ENCODE measurements at regions not wholly inside any gene's neighbourhood (a gene's known extent, or its start where the extent isn't known, plus 50 kb on each side); places are given as distances from the start of the nearest gene placed in this dataset.

GRCh38 chr7:47210281-47210854 is 371.5 kb downstream of the TNS3 start:
- Histone ChIP-seq H3K9me2 (ENCODE audit: insufficient read depth) (peaks cover 7% of the 10 kb centered on the region; the same call in 1 of the 2 replicates), H4K20me1 (replicated peaks; ENCODE audit: insufficient read depth) (no peaks in the 10 kb centered on the region), H3K4me1 (ENCODE audit: insufficient read depth) (no peaks in the 10 kb centered on the region), H3K27me3 (ENCODE audit: insufficient read depth) (no peaks in the 10 kb centered on the region), H3K4me2 (no peak overlapping the region), H3K79me2 (replicated peaks; ENCODE audit: insufficient read depth) (no peaks in the 10 kb centered on the region), H2AFZ (no peak overlapping the region), H3K36me3 (ENCODE audit: insufficient read depth) (no peaks in the 10 kb centered on the region), H3K4me3 (no peak overlapping the region), H3F3A (replicated peaks; ENCODE audit: low read depth) (no peaks in the 10 kb centered on the region), H3K27ac (ENCODE audit: low read depth) (no peak overlapping the region)
- no peak for TF ChIP-seq ETS1 (IDR thresholded peaks at IDR 0.05)
- no peak for TF ChIP-seq ZNF331 (CRISPR knock-in tag; IDR thresholded peaks at IDR 0.05; ENCODE audit: low read depth)
- TF ChIP-seq JUNB (IDR thresholded peaks at IDR 0.05; ENCODE audit: unreplicated experiment) = no peak
- no peak for TF ChIP-seq CTCF (conservative IDR thresholded peaks at IDR 0.05; ENCODE audit: low read depth in 2 of 2)
- no peak for TF ChIP-seq STAT1 (IDR thresholded peaks at IDR 0.05; ENCODE audit: unreplicated experiment)
- TF ChIP-seq ZNF462 (CRISPR knock-in tag; IDR thresholded peaks at IDR 0.05) = no peak
- TF ChIP-seq EZH2phosphoT487 (IDR thresholded peaks at IDR 0.05; ENCODE audit: unreplicated experiment) = no peak
- no peak for TF ChIP-seq ZNF114 (CRISPR knock-in tag; IDR thresholded peaks at IDR 0.05)
- TF ChIP-seq POLR2AphosphoS5 (IDR thresholded peaks at IDR 0.05; ENCODE audit: low read depth) = no peak
- no peak for TF ChIP-seq REST (IDR thresholded peaks at IDR 0.05; ENCODE audit: unreplicated experiment)
- no peak for TF ChIP-seq NANOG (IDR thresholded peaks at IDR 0.05; ENCODE audit: borderline replicate concordance)
- TF ChIP-seq CREB1 (CRISPR knock-in tag; IDR thresholded peaks at IDR 0.05; ENCODE audit: low read depth) = no peak
- TF ChIP-seq EZH2 (IDR thresholded peaks at IDR 0.05; ENCODE audit: low read depth, unreplicated experiment) = no peak
- DNase-seq (ENCODE audit: low spot score) = no peak
- Mint-ChIP-seq H3K36me3 (ENCODE audit: low read depth) (no peaks in the 10 kb centered on the region), H3K4me3 (no peak overlapping the region), H3K9me3 (peaks cover 8% of the 10 kb centered on the region), H3K27me3 (ENCODE audit: insufficient read depth, low read depth, poor library complexity) (no peaks in the 10 kb centered on the region), H3K4me1 (peaks cover 11% of the 10 kb centered on the region; the same call in 2 of the 3 replicates), H3K27ac (no peak overlapping the region)
- ATAC-seq = no peak
